ENCODE measurements at regions not wholly inside any gene's neighbourhood (a gene's known extent, or its start where the extent isn't known, plus 50 kb on each side); places are given as distances from the start of the nearest gene placed in this dataset.

GRCh38 chr3:144369129-144369879 lies 397.7 kb downstream of the DIPK2A start:
- TF ChIP-seq CTCF (IDR thresholded peaks at IDR 0.05) (no peak), POLR2AphosphoS5 (IDR thresholded peaks at IDR 0.05; ENCODE audit: insufficient read depth in 1 of 2, low read depth in 1 of 2) (no peak), POLR2A (IDR thresholded peaks at IDR 0.05) (no peak)
